GM12878 (cell line): ENCODE measurements at regions not wholly inside any gene's neighbourhood (a gene's known extent, or its start where the extent isn't known, plus 50 kb on each side); places are given as distances from the start of the nearest gene placed in this dataset. TPM values are rescaled to one million over a fixed set of nuclear protein-coding genes. Genes with fewer than 3 reads are reported as not detected.

Experiments used
- ATAC-seq: fragments of 200-7000 bp; cut with Tn5 transposase; 3 replicates; pipeline ENCODE4 v1.9.1; 2020; ENCODE audit warnings: mild to moderate bottlenecking, moderate library complexity
- BruUV-seq: library from RNA; stranded (reverse); fragments of 400-500 nt; replicated peaks from 2 replicates; lab custom pipeline; 2021; lab: Mats Ljungman, UMichigan
- CTCF ChIA-PET: fragments of 300-600 bp; sonication (Branson Sonifier 250); formaldehyde crosslinking; extraction: SDS; loops from one replicate; lab custom pipeline; 2021; ENCODE audit warnings: inconsistent platforms; lab: Yijun Ruan, JAX
- POLR2A ChIA-PET: fragments of 350-600 bp; formaldehyde crosslinking; extraction: SDS; loops from one replicate; lab custom pipeline; 2021; ENCODE audit warnings: inconsistent platforms; lab: Charles Lee
- RAD21 ChIA-PET: fragments of 300-600 bp; sonication (Branson Sonifier 250); formaldehyde crosslinking; loops from one replicate; lab custom pipeline; 2023; ENCODE audit warnings: antibody characterized with exemption; ENCODE audit not compliant: unreplicated experiment; lab: Charles Lee
- SMC1A ChIA-PET: fragments of 300-600 bp; sonication (Branson Sonifier 250); formaldehyde crosslinking; loops from one replicate; lab custom pipeline; 2023; ENCODE audit not compliant: unreplicated experiment, uncharacterized antibody; lab: Charles Lee
- DNase-seq: peaks from one replicate; pipeline ENCODE4 v3.0.0-alpha.2; 2011; ENCODE audit warnings: low read depth, low spot score
- FAIRE-seq: peaks from 3 replicates; lab custom pipeline; 2011; peaks lifted over from hg19 to GRCh38; lab: Jason Lieb, UNC
- H2AFZ ChIP-seq: 2 replicates; pipeline ENCODE4 v1.6.0; 2011; ENCODE audit warnings: low read depth, low read length, control low read depth; ENCODE audit not compliant: control insufficient read depth
- H3K27ac ChIP-seq: 2 replicates; pipeline ENCODE4 v1.5.1; 2011; ENCODE audit warnings: control low read depth; ENCODE audit not compliant: control insufficient read depth, insufficient read depth
- H3K27me3 ChIP-seq, 2 experiments: replicated peaks in 1 of 2; 2 replicates each; pipeline versions ENCODE4 v1.6.0 to v1.6.1; 2011; ENCODE audit warnings: low read length in 1 of 2; ENCODE audit not compliant: control insufficient read depth in 2 of 2, insufficient read depth in 2 of 2
- H3K36me3 ChIP-seq, 2 experiments: 2 replicates each; pipeline ENCODE4 v1.5.1; 2011; ENCODE audit warnings: low read length in 1 of 2; ENCODE audit not compliant: control insufficient read depth in 2 of 2, insufficient read depth in 2 of 2
- H3K4me1 ChIP-seq: 2 replicates; pipeline ENCODE4 v1.6.1; 2011; ENCODE audit warnings: mild to moderate bottlenecking, low read length, moderate library complexity, mixed read lengths; ENCODE audit not compliant: control insufficient read depth, insufficient read depth
- H3K4me2 ChIP-seq: 2 replicates; pipeline ENCODE4 v1.6.0; 2011; ENCODE audit warnings: control low read depth; ENCODE audit not compliant: control insufficient read depth, insufficient read depth
- H3K4me3 ChIP-seq: fragments of 200-600 bp; sonication (generic); 2 replicates; pipeline ENCODE4 v1.5.1; 2016
- H3K79me2 ChIP-seq: 2 replicates; pipeline ENCODE4 v1.6.0; 2011; ENCODE audit warnings: low read length; ENCODE audit not compliant: control insufficient read depth, insufficient read depth
- H3K9ac ChIP-seq: 2 replicates; pipeline ENCODE4 v1.8.0; 2011; ENCODE audit warnings: low read length, control low read depth, mixed read lengths; ENCODE audit not compliant: control insufficient read depth, insufficient read depth
- H3K9me3 ChIP-seq: replicated peaks from 3 replicates; pipeline ENCODE4 v1.5.1; 2011; ENCODE audit warnings: mild to moderate bottlenecking, low read length; ENCODE audit not compliant: control insufficient read depth, insufficient read depth
- H4K20me1 ChIP-seq: 2 replicates; pipeline ENCODE4 v1.6.0; 2011; ENCODE audit not compliant: control insufficient read depth, insufficient read depth
- BMI1 ChIP-seq: fragments of 450-650 bp; IDR thresholded peaks from 2 replicates; pipeline ENCODE4 v1.6.1; 2016; ENCODE audit warnings: mild to moderate bottlenecking, moderate library complexity, borderline replicate concordance
- CBFB ChIP-seq: IDR thresholded peaks from 2 replicates; pipeline ENCODE4 v1.6.1; 2016; ENCODE audit warnings: antibody characterized with exemption, low read depth
- CHD1 ChIP-seq: IDR thresholded peaks from 2 replicates; pipeline ENCODE4 v1.6.1; 2012; ENCODE audit warnings: low read depth, low read length, improper control_type of control experiment
- CHD2 ChIP-seq: IDR thresholded peaks from 2 replicates; pipeline ENCODE4 v1.6.1; 2011; ENCODE audit warnings: low read depth, low read length, improper control_type of control experiment, borderline replicate concordance
- HCFC1 ChIP-seq: fragments of 150-350 bp; IDR thresholded peaks from 2 replicates; pipeline ENCODE4 v1.6.1; 2014; ENCODE audit warnings: low read length
- MEF2A ChIP-seq: IDR thresholded peaks from 2 replicates; pipeline ENCODE4 v1.6.1; 2011; ENCODE audit warnings: low read depth, mild to moderate bottlenecking, low read length, moderate library complexity; ENCODE audit not compliant: insufficient read depth
- MTA3 ChIP-seq: IDR thresholded peaks from 2 replicates; pipeline ENCODE4 v1.6.1; 2012; ENCODE audit warnings: low read length, inconsistent platforms, borderline replicate concordance
- MYB ChIP-seq: fragments of 150-350 bp; IDR thresholded peaks from 2 replicates; pipeline ENCODE4 v1.6.1; 2014; ENCODE audit warnings: mild to moderate bottlenecking, low read depth, low read length, borderline replicate concordance
- NBN ChIP-seq: fragments of 450-650 bp; IDR thresholded peaks from 2 replicates; pipeline ENCODE4 v1.6.1; 2016
- NFXL1 ChIP-seq: fragments of 450-650 bp; IDR thresholded peaks from 2 replicates; pipeline ENCODE4 v1.6.1; 2017; ENCODE audit warnings: antibody characterized with exemption, mild to moderate bottlenecking, borderline replicate concordance
- NFYA ChIP-seq: IDR thresholded peaks from 2 replicates; pipeline ENCODE4 v1.6.1; 2011; ENCODE audit warnings: low read depth, mild to moderate bottlenecking, low read length, improper control_type of control experiment, borderline replicate concordance
- NFYB ChIP-seq: IDR thresholded peaks from 2 replicates; pipeline ENCODE4 v1.6.1; 2011; ENCODE audit warnings: low read depth, mild to moderate bottlenecking, low read length, improper control_type of control experiment, moderate library complexity; ENCODE audit not compliant: insufficient read depth
- PML ChIP-seq: IDR thresholded peaks from 2 replicates; pipeline ENCODE4 v1.6.1; 2012; ENCODE audit warnings: low read length, inconsistent platforms
- POLR2AphosphoS5 ChIP-seq: IDR thresholded peaks from 2 replicates; pipeline ENCODE4 v1.6.1; 2011; ENCODE audit warnings: mild to moderate bottlenecking, low read length, inconsistent platforms
- RAD51 ChIP-seq: fragments of 450-650 bp; IDR thresholded peaks from 2 replicates; pipeline ENCODE4 v1.6.1; 2016; ENCODE audit warnings: moderate library complexity, mild to moderate bottlenecking, inconsistent platforms
- SMARCA5 ChIP-seq: fragments of 450-650 bp; IDR thresholded peaks from 2 replicates; pipeline ENCODE4 v1.6.1; 2017; ENCODE audit warnings: mild to moderate bottlenecking
- TAF1 ChIP-seq: IDR thresholded peaks from 2 replicates; pipeline ENCODE4 v1.6.1; 2011; ENCODE audit warnings: mild to moderate bottlenecking, low read depth, low read length, borderline replicate concordance
- WGBS: methylation state at CpG from one replicate; pipeline ENCODE4 v1.1.6; 2016; ENCODE audit warnings: low lambda C conversion rate; ENCODE audit not compliant: insufficient replicate concordance, insufficient coverage; ENCODE audit errors: missing lambda C conversion rate; 5-methylcytosine and 5-hydroxymethylcytosine counted together
- in situ Hi-C: fragments of 300-500 bp; cut with MboI; formaldehyde crosslinking; loops from 9 replicates; pipeline ENCODE4 v1.14.3; 2018; ENCODE audit warnings: mixed read lengths
- intact Hi-C: fragments of 100-400 bp; cut with micrococcal nuclease; formaldehyde crosslinking; loops from one replicate; pipeline ENCODE4 v1.14.2; 2022; ENCODE audit not compliant: unreplicated experiment
- small RNA-seq: library from RNA; depleted of rRNA; stranded (forward); fragments of <200 nt; gene quantifications from one replicate; pipeline ENCODE3, GENCODE V24; 2014
- TF ChIP-seq, protein P1 (sequence below): fragments of 450-650 bp; IDR thresholded peaks from 2 replicates; pipeline ENCODE4 v1.6.1; 2017; ENCODE audit warnings: borderline replicate concordance

DNA sequence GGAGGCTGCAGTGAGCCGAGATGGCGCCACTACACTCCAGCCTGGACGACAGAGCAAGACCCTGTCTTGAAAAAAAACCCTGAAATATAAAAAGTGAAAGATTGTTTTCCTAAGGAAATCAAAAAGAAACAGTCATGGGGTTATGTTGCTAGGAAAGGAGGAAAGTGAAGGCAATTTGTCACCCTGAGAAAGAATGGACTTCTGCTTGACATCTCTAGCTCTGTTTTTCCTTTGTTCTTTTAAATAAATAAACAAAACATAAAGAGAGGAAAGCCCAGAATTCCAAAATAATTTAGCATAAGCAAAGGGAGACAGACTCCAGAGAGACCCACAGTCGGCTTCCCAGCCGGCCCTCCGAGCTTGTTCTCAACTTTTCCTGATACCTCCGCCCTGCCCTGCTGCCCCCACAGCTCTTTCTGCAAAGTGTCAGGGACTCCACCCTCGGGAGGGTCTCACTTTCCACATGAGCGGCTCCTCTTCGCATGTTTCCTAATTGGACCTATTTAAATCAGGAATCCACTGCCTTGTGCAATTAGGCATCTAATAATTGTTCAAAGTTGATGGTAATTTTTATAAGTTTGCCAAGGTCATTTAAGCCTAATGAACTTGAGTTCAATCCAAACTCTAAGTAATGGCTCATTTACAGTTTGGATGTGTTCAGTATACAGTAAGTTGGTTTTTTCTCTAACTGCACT lies 49.8 kb upstream of the COPS8 start:
- ChIA-PET CTCF (interaction anchor here (1.2 kb wide), 1 partner anchor 18 kb away, joined by 3 read pairs; no protein-coding TSS in a partner anchor), SMC1A (interaction anchor here (2.1 kb wide), 1 partner anchor 12 kb away, joined by 4 read pairs; no protein-coding TSS in a partner anchor), RAD21 (no interaction called here), POLR2A (no interaction called here)
- 32% methylated on average over 10 of the region's 10 CpGs for WGBS
- DNase-seq (no peak), FAIRE-seq (no peak), ATAC-seq (no peak)
- in situ Hi-C loops: no loop called here
- Histone ChIP-seq H3K9ac (no peak overlapping the region), H4K20me1 (no peaks in the 10 kb centered on the region), H2AFZ (no peak overlapping the region), H3K9me3 (no peaks in the 10 kb centered on the region), H3K27me3 (peaks cover 5 to 9% of the 10 kb centered on the region in 2 experiments), H3K4me1 (no peaks in the 10 kb centered on the region), H3K36me3 (no peaks in the 10 kb centered on the region), H3K4me2 (no peak overlapping the region), H3K4me3 (no peak overlapping the region), H3K79me2 (no peaks in the 10 kb centered on the region), H3K27ac (no peak overlapping the region)
- BruUV-seq: no TSS peak
- intact Hi-C loops: no loop called here
- TF ChIP-seq NFXL1 (no peak), NBN (no peak), CHD1 (no peak), MEF2A (no peak), BMI1 (no peak), PML (no peak), POLR2AphosphoS5 (no peak), NFYA (no peak), TAF1 (no peak), NFYB (no peak), CHD2 (no peak), SMARCA5 (no peak), CBFB (no peak), MYB (no peak), HCFC1 (no peak), RAD51 (no peak), MTA3 (no peak)
- TF ChIP-seq, protein P1, sequence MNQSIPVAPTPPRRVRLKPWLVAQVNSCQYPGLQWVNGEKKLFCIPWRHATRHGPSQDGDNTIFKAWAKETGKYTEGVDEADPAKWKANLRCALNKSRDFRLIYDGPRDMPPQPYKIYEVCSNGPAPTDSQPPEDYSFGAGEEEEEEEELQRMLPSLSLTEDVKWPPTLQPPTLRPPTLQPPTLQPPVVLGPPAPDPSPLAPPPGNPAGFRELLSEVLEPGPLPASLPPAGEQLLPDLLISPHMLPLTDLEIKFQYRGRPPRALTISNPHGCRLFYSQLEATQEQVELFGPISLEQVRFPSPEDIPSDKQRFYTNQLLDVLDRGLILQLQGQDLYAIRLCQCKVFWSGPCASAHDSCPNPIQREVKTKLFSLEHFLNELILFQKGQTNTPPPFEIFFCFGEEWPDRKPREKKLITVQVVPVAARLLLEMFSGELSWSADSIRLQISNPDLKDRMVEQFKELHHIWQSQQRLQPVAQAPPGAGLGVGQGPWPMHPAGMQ: no peak

Small RNAs in the stretch of these regions (small RNA-seq; reads per million reads assigned to genes)
- not detected for gene RNU6-1051P
